GM21619 (cell line): ENCODE measurements at regions not wholly inside any gene's neighbourhood (a gene's known extent, or its start where the extent isn't known, plus 50 kb on each side); places are given as distances from the start of the nearest gene placed in this dataset.

Experiments
- ATAC-seq: cut with Tn5 transposase; IDR thresholded peaks from one replicate; pipeline ENCODE4 v1.9.1; 2021; ENCODE audit not compliant: unreplicated experiment

DNA sequence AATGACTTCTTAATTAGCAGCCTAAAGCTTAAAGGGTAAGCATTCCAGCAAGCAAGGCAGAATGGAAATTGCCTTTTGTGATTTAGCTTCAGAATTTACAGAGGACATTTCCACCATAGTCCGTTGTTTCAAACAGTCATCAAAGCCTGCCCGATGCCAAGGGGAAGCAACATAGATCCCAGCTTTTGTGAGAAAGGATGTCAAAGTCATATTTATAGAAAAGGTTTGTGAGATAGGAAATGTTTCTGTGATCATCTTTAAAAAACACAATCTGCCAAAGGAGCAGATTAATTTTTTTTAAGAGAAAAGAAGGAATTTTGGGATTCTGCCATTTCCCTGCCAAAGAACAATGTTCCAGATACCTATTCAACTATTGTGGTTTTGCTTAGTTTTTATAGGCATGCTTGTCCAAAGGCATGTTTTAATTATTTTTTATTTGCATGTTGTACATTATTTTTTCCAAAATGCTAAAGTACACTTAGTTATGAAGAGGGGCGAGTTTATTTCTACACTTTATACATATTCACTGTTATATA lies 346.9 kb downstream of the ZNF608 start:
- no peak for ATAC-seq

DNA sequence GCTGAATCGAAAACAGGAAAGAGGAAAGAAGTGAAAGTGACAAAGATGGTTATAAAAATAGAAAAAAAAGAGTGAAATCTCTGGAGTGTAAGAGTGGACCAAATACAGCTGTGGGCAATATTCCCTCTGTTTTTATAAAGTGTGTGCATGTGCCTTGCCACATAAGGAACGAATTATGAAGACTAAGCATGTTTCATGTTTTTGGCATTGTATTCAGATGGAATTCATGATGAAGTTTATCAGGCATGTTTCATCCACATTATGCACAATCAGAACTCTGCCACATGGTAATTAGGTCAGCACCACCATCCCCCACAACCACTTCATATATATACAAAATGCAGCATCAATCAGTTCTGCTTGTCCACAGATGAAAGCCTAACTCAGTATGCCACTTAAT lies 348.0 kb downstream of the ZNF608 start:
- no peak for ATAC-seq

DNA sequence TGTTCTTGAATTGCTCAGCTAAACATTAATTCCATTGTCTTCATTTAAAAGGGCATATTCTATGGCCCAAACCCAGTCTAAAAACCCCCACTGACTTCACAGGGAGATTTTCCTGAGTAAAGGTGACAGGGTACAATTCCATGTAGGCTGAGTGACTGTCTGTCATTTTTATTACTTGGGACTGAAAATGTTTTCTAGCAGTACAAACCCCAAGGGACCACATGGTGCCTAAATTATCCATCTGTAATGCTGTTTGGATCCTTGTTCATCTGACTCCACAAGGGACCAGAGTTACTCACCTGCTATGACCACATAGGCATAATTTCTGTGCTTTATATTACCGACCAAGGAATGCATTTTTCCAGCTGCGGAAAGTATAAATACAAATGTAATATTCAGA lies 349.1 kb downstream of the ZNF608 start:
- ATAC-seq = no peak

GRCh38 chr5:124395926-124396325 lies 350.5 kb downstream of the ZNF608 start:
- ATAC-seq = no peak

- no peak for ATAC-seq
These were observed 351.2 kb downstream of the ZNF608 start for GRCh38 chr5:124395287-124395686.

GRCh38 chr5:124394700-124395245 lies 351.7 kb downstream of the ZNF608 start:
- ATAC-seq = no peak

DNA sequence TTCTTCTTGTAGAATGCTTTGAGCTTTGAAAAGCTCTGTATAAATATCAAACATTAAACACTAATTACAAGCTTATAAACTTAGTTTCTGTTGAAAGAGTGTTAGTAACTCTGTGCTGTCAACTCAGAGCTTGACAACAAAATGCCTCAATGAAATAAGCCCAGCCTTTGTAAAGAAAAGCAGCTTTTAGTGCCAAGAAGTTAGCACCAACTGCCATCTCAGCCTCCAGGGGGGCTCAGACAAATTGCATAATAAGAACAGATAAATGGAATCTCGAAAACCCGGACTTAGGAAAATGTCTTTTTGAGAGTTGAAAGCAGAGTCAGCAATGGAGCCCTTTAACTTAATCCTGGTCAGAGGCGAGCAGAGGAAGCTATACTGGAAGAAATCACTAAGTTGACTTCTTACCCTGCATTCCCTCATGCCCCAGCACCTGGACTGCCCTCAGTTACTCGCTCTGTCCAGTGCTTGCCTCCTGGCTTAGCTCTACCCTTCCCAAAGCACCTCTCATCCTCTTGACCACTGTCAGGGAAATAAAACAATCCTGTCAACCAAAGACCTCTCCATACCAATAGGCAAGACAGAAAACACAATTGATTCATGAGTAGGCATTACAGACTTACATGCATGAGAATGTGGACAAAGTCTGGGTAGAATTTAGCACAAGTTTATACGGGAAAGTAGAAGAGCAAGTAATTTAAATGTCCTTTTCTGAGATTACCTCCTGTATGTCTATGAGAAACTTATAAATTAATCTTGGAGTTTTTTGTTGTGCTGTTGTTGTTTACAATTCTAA lies 352.7 kb downstream of the ZNF608 start:
- ATAC-seq = no peak

- no peak for ATAC-seq
These were observed 362.7 kb downstream of the ZNF608 start for GRCh38 chr5:124383693-124384092.

GRCh38 chr5:124377386-124377785 lies 369.1 kb downstream of the ZNF608 start:
- ATAC-seq = no peak

GRCh38 chr5:124373883-124374282 lies 372.6 kb downstream of the ZNF608 start:
- no peak for ATAC-seq

GRCh38 chr5:124372457-124372856 lies 374.0 kb downstream of the ZNF608 start:
- no peak for ATAC-seq

- no peak for ATAC-seq
These were observed 375.2 kb downstream of the ZNF608 start for GRCh38 chr5:124371111-124371706.

GRCh38 chr5:124370601-124371000 lies 375.8 kb downstream of the ZNF608 start:
- no peak for ATAC-seq

DNA sequence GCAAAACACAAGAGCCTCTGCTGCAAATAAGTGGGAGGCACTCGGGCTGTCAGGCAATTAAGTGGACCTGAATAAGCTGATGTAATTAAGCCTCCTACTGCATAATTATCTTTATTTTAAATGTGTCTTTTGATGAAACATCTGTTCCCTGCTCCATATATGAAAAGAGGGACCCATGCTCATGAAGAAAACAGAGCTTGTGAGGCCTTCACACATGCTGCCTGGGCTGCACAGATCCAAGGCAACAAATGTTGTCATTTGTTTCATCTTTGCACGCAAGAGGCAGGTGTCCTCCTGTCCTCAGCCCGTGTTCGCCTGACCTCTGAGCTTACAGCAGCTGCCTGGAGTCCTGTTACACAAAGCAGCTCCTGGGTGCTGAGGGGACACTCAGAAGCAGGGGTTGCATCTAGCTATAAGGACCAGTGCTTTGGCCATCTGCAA lies 381.1 kb downstream of the ZNF608 start:
- no peak for ATAC-seq

GRCh38 chr5:124355928-124356327 lies 390.5 kb downstream of the ZNF608 start:
- no peak for ATAC-seq

DNA sequence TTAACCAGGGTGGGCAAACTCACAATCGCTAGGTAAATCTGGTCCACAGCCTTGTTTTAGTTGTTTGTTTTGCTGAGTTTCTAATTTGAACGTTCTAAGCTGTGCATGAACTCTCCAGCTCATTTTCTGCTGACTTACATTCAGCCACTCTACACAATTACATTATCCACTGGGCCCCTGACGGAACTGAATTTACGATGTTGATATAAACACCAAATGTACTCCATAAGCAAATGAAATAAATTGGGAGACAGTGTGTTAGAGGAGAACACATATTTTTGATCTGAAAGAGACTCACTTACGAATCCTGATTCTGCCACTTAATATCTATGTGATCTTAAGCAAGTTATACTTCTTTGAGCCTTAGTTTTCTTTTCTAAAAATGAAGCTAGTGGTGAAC lies 393.4 kb downstream of the ZNF608 start:
- no peak for ATAC-seq

- no peak for ATAC-seq
These were observed 394.1 kb downstream of the ZNF608 start for GRCh38 chr5:124352312-124352711.

DNA sequence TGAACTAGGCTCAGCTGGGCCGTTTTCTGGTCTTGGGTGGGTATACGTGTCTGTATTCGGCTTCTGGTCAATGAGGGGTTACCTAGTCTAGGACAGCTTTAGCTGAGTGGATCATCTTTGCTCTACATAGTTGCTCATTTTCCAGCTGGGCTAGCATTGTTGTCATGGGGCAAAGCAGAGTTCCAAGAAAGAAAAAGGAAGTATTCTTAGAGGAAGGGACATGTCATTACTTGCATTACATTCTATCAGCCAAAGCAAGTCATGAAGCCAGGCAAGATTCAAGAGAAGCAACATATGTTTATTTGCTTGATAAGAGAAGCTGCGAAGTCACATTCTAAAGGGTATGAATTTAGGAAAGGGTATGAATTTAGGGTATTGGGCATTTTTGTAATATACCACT lies 396.5 kb downstream of the ZNF608 start:
- ATAC-seq = no peak

- no peak for ATAC-seq
These were observed 403.0 kb downstream of the ZNF608 start for GRCh38 chr5:124343451-124343867.

- ATAC-seq = no peak
These were observed 403.5 kb downstream of the ZNF608 start for GRCh38 chr5:124342986-124343385.

DNA sequence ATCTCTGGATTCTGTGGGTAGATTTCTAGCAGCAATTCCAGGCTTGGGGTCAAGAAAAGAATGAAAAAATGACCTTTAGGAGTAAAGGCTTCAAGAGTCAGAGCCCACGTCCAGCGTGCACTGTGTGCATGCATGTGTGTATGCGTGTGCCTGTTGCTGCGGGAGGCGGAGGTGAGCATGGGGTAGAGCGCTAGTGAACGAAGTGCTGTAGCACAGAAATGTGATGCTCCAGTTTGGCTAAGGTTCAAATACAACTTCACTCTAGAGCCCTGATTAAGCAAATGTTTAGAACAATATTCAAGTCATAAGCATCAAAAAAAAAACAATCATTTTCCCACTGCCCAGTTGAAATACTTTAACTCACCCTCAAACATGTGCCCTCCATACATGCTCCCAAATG lies 403.9 kb downstream of the ZNF608 start:
- ATAC-seq = no peak

DNA sequence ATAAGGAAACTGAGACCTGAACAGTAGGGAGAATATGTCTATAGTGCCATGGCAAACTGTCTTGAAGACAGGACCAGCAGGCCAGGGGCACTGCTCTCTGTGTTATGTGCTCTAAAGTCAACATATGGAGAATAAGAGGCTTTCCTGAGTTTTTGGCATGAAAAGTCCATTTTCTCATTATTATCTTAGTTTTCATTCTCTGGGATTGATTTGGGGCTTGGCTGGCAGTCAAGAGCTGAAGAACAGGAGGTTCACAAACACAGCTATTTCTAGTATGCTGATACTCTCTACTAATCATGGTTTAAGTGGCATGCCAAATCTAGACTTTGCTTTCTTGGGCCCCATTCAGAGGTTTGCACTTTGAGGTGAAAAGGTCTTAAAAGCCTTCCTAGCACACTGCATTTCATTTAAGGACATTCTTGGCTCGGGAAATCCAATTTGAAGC lies 404.4 kb downstream of the ZNF608 start:
- ATAC-seq = no peak
